HG02973 (cell line): ENCODE measurements at regions not wholly inside any gene's neighbourhood (a gene's known extent, or its start where the extent isn't known, plus 50 kb on each side); places are given as distances from the start of the nearest gene placed in this dataset.
"Not testable (repeated sequence)": the region's sequence is repeated elsewhere in the genome, so short reads cannot be mapped to it uniquely, and the experiment has no call there.

Source experiments
- ATAC-seq: cut with Tn5 transposase; IDR thresholded peaks from one replicate; pipeline ENCODE4 v1.9.1; 2021; ENCODE audit warnings: moderate library complexity; ENCODE audit not compliant: unreplicated experiment

DNA sequence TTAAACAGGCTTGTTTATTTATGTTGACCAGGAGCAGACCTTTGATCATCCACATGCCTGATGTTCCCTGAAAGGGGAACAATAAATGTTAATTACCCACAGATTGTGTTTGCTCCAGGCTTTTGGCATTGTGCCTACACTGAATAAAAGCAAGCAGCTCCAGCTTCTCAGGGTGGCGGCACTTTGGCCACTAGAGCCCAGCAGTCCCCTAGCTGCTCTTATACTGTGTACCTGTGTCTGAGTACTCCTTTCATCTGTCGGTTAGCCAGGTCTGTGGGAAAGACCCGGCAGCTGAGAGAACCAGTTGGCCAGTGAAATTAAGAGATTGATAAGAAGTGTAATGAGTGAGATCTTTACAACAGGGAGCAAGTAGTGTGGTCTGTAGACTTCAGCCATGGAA, 254.8 kb upstream of the FTMT start:
- ATAC-seq: no peak

DNA sequence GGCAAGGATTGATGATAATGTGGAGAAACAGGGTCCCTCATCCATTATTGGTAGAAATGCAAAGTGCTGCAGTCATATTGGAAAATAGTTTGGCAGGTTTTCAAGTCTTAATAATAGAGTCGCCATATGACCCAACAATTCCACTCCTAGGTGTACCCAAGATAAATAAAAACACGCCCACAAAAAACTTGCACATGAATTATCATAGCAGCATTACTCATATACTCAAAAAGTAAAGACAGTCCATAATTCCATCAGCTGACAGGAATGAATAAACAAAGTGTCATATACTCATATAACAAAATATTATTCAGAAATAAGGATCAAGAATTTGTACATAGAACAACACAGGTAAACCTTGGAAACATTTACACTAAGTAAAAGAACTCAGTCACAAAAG, 242.9 kb upstream of the FTMT start:
- ATAC-seq: no peak

DNA sequence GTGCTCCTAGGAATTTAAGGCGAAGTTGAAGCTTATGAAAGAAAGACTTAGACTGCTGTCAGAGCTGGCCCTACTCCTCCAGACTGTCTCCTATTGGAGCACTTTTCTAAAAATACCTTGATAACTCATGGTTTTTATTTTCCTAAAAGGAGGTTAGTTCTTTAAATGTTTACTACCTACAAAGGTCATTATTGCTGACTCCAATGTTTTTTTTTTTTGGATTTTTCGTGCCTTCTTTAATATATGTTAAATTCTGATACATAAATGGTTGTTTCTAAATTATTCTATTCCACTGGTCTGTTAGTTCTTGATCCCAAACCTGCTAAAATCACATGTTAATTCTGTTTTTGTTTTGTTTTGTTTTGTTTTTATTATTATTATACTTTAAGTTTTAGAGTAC, 227.6 kb upstream of the FTMT start:
- no peak for ATAC-seq

DNA sequence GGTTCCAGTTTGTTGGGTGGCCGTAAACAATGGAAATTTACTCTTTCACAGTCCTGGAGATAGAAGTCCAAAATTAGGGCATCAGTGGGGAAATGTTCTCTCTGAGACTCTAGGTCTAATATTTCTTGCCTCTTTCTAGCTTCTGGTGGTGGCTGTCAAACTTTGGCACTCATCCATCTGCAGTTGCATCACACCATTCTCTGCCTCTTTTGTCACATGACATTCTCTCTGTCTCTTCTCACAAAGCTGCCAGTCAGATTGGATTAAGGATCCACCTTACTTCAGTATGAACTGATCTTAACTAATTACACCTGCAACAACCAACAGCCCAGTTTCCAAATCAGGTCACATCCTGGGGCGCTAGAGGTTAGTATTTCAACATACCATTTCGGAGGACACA, 222.9 kb upstream of the FTMT start:
- no peak for ATAC-seq

DNA sequence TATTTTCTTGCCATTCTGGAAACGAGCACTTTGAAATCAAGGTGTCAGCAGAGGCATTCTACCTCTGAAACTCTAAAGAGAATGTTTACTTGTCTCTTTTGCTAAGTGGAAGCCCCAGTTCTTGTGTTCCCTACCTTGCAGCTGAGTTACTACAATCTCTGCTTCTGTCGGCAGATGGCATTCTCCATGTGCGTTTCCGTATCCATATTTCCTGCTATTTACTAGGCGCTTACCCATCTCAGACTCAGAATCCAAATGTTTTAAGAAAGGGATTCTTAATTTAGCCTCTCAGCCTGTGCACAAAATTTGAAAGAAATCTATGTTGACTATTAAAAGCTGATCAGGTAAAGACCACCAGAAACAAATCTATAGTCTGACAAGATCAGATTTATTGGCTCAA, 221.3 kb upstream of the FTMT start:
- no peak for ATAC-seq

DNA sequence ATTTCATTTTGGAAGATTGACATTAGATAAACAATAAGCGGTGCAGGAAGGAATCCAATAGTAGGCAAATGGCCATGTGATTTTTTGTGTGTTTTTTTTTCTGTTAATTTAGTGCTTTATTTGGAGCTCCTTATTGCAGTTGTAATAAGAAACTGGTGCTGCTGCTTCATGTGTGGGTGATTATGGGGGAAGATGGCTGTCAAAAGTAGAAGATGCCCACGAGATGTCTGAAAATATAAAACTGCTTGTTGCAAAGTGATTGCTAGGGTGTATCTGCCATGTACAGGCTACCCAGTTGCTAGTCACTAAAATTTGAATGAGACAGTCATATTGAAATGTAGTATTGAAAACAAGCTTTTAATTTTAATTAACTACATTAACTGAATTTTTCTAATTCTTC, 216.7 kb upstream of the FTMT start:
- ATAC-seq: no peak

DNA sequence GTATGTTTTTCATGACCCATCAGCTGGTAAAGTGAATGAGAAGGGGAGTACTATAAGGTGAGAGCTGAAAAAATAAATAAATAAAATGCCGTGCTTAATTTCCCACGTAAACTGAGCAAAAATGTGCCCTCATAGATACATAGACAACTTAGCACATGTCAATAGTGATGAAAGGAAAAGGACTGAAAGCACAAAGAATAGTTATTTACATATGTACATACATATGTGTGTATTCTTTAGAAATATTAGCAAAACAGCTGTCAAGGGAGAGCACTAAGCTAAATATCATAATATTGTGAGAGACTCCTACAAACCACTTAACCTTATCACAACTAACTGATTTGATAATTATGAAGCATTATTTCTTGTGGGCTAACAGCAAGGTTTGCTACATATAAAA, 213.6 kb upstream of the FTMT start:
- no peak for ATAC-seq

DNA sequence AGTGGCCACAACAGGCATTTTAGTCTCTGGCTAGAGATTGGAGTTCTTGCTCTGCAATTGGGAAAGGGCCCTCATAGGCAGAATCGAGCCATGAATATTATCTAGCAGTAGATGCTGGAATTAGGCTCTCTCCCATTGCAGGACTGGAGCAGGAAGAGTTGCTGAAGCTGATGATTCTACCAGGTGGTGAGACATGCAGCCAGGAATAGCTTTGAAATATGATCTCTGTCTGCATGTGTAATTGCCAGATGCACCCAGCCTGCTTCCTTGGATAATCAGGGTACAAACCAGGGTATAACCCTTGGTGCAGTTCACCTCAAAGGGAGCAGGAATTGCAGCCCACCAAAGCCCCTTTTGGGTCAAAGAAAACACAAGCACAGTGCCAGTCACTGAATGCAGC, 211.4 kb upstream of the FTMT start:
- no peak for ATAC-seq

DNA sequence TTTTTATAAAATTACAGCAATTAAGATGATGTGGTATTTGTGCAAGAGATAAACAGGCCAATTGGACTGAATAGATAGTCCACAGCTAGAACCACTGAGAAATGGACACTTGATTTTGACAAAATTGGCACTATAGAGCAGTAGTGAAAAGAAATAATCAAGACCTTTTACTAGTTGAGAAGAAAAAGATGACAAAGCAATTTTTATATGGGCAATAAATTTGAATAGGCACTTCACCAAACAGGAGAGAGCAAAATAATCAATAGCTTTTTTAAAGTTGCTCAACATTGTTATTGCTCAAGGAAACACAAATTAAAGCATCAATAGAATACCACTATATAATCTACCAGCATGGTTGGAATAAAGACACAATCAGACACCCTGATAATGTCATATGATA, 193.5 kb upstream of the FTMT start:
- no peak for ATAC-seq

DNA sequence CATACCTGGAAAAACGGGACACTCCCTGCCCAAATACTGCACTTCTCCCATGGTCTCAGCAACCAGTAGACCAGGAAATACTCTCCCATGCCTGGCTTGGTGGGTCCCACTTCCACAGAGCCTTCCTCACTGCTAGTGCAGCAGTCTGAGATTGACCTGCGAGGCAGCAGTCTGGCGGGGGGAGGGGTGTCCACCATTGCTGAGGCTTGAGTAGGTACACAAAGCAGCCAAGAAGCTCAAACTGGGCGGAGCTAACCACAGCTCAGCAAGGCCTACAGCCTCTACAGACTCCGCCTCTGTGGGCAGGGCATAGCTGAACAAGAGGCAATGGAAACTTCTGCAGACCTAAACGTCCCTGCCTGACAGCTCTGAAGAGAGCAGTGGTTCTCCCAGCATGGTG, 191.5 kb upstream of the FTMT start:
- no peak for ATAC-seq

DNA sequence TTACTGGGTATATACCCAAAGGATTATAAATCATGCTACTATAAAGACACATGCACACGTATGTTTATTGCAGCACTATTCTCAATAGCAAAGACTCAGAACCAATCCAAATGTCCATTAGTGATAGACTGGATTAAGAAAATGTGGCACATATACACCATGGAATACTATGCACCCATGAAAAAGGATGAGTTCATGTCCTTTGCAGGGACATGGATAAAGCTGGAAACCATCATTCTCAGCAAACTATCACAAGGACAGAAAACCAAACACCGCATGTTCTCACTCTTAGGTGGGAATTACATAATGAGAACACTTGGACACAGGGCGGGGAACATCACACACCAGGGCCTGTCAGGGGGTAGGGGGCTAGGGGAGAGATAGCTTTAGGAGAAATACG, 186.1 kb upstream of the FTMT start:
- ATAC-seq: not testable (repeated sequence)

DNA sequence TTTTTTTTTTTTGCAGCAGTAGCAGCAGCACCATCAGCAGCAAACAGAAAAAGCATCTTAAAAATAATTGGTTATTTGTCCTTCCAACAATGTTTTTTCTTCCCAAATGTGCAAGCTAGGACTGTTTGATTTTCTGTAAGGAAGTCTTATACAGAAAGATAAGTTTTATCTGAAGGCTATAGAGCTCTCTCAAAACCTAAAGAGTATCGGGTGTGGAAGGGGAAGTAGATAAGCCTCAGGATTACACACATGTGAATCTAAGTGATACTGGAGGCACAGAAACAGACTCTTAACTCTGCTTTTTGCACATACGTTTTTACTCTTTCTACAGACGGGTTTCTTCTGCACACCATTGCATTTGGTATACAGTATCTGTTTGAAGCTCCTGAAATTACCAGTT, 184.4 kb upstream of the FTMT start:
- no peak for ATAC-seq

DNA sequence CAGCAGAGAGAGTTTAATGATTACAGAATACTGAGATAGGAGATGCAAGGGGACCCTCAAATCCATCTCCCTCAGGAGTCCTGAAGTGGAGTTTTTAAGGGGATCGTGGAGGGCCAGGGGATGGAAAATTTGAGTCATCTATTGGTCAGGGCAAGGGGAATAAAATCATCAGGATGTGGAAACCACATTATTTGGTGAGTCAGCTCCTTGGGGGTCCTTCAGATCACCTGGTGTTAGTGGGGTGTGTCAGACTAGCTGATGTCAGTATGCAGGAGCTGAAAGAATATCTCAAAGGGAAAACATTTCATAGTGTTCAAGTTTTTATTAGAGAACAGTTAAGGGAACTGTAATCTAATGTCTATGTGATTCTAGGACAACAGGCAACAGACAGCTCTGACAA, 183.0 kb upstream of the FTMT start:
- ATAC-seq: no peak

DNA sequence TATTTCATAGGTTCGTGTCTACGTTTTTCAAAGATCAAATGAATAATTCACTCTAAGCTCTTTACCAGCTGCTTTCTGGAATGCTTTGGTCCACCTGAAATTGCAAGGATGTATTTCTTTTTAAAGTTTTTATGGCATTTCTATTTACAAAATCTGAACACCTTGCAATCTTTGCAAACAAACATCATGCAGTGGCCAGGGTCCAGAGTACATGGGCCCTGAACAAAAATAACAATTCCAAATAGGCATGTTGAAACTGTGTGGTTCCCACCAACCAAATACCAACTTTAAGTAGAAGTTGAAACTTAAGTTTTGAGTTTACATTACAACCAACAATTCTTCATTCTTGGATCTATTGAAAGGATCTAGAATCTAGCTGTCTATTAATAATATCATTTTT, 180.1 kb upstream of the FTMT start:
- no peak for ATAC-seq

DNA sequence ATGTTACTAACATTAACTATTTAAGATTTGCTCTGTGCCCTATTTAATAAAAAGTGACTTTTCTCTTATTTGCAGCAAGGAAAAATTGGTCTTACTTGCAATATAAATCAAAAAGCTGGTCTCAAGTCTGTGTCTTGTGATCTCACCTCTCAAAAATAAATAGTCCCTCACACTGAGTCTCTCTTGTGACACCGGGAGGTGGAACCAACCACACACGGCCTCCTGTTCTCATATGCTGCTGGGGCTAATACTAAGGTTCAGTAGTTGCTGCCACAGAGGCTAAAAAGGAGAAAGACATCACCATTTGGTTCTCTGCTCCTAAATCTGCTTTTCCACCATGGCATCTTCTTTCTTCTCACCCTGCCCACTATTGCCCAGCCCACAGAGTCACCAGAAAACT, 175.8 kb upstream of the FTMT start:
- no peak for ATAC-seq

DNA sequence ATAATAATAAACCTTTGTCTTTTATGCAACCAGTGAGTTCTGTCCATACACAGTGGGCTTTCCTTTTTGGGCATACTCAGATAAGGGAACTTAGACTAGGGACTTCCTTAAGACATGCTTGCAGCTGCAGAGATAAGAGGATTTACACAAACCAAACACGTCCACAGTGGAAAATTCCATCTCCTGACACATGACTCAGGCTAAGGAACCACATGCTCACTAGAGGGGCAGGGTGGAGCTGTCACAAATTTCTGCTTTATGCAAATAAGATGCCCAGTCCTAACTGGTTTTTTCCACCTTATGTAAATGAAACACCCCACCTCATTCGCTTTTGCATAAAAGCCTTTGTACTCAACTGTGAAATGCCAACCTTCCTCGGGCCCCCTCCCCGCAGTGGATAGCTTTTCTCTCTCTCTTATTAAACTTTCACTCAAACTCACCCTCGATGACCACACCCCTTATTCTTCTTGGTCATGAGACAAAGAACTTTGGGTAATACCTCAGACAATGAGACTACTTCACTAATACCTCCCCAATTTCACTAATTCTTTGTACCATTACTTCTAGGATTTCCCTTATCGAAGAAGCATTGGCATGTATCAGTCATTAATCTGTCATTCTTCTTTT, 170.3 kb upstream of the FTMT start:
- no peak for ATAC-seq

DNA sequence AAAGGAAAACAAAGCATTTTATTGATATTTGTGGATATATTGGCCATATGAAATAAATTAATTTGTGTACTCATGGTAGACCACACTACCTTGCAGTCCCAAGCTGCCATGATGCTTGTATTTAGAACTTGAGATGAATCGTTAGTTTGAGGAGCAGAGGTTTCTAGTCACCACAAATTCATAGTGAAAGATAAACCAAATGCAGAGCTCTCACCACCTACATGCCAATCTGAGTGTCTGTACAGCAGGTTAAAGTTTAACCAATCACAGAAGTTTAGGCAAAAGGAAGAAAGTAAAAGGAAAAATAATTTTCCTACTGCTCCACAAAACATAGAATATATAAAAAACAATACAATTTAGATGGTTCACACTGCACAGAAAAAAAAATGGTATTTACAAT, 163.6 kb upstream of the FTMT start:
- no peak for ATAC-seq

DNA sequence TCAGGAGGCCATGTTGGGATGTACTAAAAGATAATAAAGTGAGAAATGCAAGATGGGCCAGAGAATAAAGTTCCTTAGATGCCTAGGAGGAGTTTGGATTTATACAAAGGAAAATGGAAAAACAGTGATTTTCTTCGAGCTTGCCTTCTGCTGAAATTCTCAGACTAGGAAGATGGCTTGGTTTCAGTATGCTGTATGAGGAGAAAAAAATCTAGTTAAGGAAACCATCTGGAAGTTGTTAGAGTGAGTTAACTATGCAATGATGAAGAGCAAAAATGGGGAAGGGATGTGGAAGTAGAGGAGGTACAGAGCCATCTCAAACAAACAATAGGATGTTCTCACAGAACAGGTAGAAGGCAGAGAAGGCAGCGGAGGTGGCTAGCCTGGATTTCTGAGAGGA, 162.9 kb upstream of the FTMT start:
- no peak for ATAC-seq

DNA sequence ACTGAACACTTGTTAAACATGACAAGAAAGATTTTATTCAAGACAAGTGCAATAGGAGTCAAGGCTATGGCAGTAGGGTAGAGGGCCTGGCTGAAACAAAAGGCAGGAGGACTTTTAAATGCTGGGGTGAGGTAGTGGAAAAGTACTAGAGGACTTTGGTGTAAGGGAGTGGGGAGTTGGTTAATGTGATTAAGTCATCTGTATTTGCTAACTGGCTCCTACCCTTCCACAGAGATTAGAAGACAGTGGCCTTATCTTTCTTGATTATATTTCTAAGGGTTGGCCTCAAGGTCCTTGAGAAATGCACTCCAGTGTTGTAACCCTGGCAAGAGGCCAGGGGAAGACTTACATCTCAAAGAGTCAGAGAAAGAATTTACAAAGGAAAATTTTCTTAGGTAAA, 160.2 kb upstream of the FTMT start:
- no peak for ATAC-seq

DNA sequence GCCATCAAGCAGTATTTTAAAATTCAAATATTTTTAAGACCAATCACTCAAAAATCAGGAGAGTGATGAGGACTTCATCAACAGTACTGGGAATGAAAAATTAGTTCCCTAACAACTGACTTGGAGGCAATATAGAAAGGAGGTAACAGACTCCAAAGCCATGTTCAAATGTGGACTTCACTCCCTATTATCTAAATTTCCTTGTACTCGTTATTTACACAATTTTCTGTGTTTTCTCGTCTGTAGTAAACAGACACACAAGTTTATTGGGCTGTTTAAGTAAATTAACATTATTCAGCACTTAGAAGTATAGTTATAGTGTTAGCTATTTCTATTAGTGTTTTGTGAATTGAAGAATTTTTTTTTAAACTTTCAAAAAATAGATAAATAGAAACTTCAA, 159.5 kb upstream of the FTMT start:
- ATAC-seq: no peak

DNA sequence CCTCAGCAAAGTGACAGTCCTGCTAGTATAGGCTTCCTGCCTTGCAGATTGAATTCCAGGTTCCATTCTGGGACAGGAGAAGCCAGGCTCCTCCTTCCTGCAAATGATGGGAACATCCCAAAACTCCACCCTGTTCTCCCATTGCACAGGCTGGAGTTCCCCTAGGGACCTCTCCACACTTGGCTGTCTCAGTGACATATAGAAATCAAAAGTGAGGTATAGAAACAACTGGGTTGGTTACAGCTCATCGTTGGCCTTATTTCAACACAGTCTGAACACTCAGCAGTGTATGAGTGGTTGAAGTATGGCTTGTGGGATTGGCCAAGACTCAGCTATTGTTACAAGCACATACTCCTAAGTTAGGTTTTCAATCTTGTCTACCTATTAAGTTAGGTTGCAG, 157.8 kb upstream of the FTMT start:
- no peak for ATAC-seq

DNA sequence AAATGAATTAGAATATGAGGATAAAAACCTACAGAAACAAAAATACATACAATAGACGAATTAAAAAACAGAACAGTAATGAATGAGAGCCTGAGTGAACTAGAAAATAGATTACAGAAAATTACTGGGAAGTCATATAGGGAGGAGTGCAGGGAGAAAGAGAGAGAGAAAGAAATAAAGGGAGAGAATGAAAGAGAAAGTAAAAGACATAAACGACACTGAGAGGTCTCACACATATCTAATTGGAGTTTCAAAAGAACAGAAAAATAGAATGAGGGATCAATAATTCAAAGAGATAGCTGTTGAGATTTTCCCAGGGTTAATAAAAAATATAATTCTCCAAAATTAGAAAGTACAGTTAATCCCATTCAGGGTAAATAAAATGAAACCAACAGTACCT, 156.4 kb upstream of the FTMT start:
- ATAC-seq: no peak

DNA sequence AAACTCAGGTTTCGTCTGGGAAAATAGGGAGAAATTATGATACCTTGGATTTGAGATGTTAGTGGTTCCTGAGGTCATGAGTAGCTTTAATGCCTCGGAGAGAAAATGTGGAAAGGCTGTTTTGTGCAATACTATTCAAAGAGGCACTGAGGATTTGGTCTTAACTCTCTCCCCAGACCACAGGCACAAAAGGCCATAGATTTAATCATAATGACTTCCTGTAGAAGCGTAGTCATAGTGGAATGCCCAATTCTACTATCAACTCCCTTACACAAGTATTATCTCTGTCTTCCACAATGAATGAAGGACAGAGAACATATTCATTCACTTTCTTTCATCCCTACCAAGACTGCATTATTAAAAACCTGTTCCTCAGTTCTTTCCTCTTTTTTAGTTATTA, 153.0 kb upstream of the FTMT start:
- no peak for ATAC-seq

DNA sequence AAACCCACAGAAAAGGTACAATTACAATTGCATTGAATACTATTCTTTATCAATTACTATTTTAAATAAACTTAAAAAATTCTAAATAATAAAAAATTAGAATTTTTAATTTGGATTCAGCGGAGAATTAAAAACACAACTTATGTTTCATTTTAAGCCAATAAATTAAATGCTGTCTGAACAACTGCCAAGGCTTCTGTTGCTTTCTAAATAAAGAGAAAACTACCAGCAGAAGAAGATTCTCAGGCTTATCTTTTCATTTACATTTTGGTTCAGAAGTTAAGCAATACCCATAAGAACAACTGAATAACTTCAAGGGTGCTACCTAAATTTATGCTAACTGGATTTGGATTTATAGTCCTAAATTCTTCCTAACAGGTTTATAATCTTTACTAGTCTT, 150.0 kb upstream of the FTMT start:
- ATAC-seq: no peak
